Stomach (tissue), 8 donors: ENCODE measurements at regions not wholly inside any gene's neighbourhood (a gene's known extent, or its start where the extent isn't known, plus 50 kb on each side); places are given as distances from the start of the nearest gene placed in this dataset.
A peak's percentile ranks its signal among the peaks of the same experiment; 100 is the strongest.

Experiments
- DNase-seq, 2 donors: peaks; one replicate each; pipeline versions ENCODE4 v3.0.0 to v3.0.0-alpha.2; 2013 to 2019
- H3K27ac ChIP-seq, 5 donors: fragments of 200-600 bp in 4 of 5; sonication (generic) in 4 of 5; one replicate each; pipeline ENCODE4 v1.5.1; 2013 to 2019; ENCODE audit warnings: mild to moderate bottlenecking in 1 of 5, moderate library complexity in 1 of 5
- H3K27me3 ChIP-seq, 3 donors: fragments of 200-600 bp; sonication (generic); one replicate each; pipeline ENCODE4 v1.5.1; 2017 to 2019; ENCODE audit warnings: mixed run types in 1 of 3
- H3K36me3 ChIP-seq, 4 donors: fragments of 200-600 bp; sonication (generic); 1 replicate in 3 of 4; 2 replicates in 1 of 4; pipeline ENCODE4 v1.5.1; 2016 to 2019
- H3K4me1 ChIP-seq, 4 donors: fragments of 200-600 bp; sonication (generic); one replicate each; pipeline ENCODE4 v1.5.1; 2016 to 2019
- H3K4me3 ChIP-seq, 4 donors: fragments of 200-600 bp; sonication (generic) in 3 of 4; one replicate each; pipeline ENCODE4 v1.5.1; 2016 to 2019; ENCODE audit warnings: mild to moderate bottlenecking in 1 of 4
- H3K9me3 ChIP-seq, 4 donors: fragments of 200-600 bp; sonication (generic); one replicate each; pipeline ENCODE4 v1.5.1; 2016 to 2019
- EP300 ChIP-seq: sonication (generic); formaldehyde crosslinking; IDR thresholded peaks from one replicate; pipeline ENCODE4 v1.6.1; 2017; ENCODE audit warnings: antibody characterized with exemption
- POLR2A ChIP-seq, 4 donors: fragments of 450-650 bp; IDR thresholded peaks; one replicate each; pipeline ENCODE4 v1.6.1; 2016; ENCODE audit warnings: antibody characterized with exemption in 4 of 4, control low read depth in 2 of 4, mild to moderate bottlenecking in 1 of 4, moderate library complexity in 1 of 4
- POLR2AphosphoS5 ChIP-seq, 3 donors: sonication (generic); formaldehyde crosslinking; IDR thresholded peaks; one replicate each; pipeline ENCODE4 v1.6.1; 2016; ENCODE audit warnings: antibody characterized with exemption in 3 of 3
- WGBS, 5 donors: extraction: QIAGEN DNeasy Blood & Tissue Kit in 3 of 5; methylation state at CpG; one replicate each; pipeline versions ENCODE4 v1.1.5 to v1.1.7; 2013 to 2018; 5-methylcytosine and 5-hydroxymethylcytosine counted together
- intact Hi-C: fragments of 100-400 bp; cut with DNase I; formaldehyde crosslinking; loops from one replicate; pipeline ENCODE4 v1.15.1; 2023; ENCODE audit warnings: low total_unique reads
- TF ChIP-seq, protein P1 (sequence below), 7 experiments: fragments of 450-650 bp in 4 of 7; fragments of 200-600 bp in 3 of 7; sonication (generic) in 3 of 7; IDR thresholded peaks; one replicate each; pipeline ENCODE4 v1.5.1; 2016 to 2019; ENCODE audit warnings: antibody characterized with exemption in 7 of 7, control low read depth in 2 of 7, mild to moderate bottlenecking in 1 of 7
- donor health status: healthy with polysubstance abuse.
- donor health status: Bipolar disorder and iron deficiency.
- donor health status: healthy.

DNA sequence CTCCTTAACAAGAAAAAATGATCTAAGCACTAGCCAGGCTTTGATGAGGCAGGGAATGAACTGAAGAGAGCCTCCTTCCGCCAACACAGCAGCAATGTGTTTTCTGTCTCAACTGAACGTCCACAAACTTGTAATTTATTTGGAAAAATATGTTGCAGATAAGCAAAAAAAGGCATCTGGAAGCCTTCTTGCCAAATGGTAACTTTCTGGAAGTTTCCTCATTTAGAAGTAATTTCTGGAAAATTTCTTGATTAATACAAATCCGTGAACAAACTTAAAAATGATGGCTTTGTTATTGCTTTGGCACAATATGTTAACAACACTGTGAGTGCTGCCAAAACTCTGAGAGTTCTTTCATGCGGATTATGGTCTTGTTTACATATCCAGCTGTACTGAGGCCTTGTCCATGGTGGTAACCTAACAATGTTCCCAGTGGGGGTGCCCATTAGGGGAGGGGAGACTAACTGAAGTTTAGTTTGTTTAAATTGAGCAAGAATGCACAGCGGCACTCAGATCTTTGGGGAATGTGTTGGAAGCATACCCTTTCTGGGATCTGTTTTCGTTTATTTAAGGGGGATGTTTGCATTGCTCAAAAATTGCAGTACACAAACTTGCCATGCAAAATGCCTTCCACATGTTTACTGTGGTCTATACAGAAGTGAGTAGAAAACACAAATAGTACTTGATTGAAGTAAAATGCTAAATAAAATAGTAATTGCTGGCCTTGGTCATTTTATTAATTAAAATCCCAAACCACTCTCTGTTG is 334.7 kb downstream of the NR2F1-AS1 start:
- whole genome bisulfite sequencing, 5 donors, result 41 to 49% (median 43%) methylated on average over 6 of the region's 6 CpGs

GRCh38 chr5:93245226-93245625 is 335.8 kb downstream of the NR2F1-AS1 start:
- Histone ChIP-seq H3K9me3 (no peaks in the 10 kb centered on the region), H3K4me3 (no peak overlapping the region), H3K4me1 (peaks cover 0 to 27% (median 11%) of the 10 kb centered on the region in 4 donors), H3K27ac (peak overlapping the region in 4 of 5 donors; percentile 46 to 70 (median 62)), H3K27me3 (no peaks in the 10 kb centered on the region), H3K36me3 (no peaks in the 10 kb centered on the region)
- no peak for DNase-seq
- TF ChIP-seq POLR2AphosphoS5 (IDR thresholded peaks at IDR 0.05), result no peak
- no peak for TF ChIP-seq EP300
- TF ChIP-seq, protein P1, sequence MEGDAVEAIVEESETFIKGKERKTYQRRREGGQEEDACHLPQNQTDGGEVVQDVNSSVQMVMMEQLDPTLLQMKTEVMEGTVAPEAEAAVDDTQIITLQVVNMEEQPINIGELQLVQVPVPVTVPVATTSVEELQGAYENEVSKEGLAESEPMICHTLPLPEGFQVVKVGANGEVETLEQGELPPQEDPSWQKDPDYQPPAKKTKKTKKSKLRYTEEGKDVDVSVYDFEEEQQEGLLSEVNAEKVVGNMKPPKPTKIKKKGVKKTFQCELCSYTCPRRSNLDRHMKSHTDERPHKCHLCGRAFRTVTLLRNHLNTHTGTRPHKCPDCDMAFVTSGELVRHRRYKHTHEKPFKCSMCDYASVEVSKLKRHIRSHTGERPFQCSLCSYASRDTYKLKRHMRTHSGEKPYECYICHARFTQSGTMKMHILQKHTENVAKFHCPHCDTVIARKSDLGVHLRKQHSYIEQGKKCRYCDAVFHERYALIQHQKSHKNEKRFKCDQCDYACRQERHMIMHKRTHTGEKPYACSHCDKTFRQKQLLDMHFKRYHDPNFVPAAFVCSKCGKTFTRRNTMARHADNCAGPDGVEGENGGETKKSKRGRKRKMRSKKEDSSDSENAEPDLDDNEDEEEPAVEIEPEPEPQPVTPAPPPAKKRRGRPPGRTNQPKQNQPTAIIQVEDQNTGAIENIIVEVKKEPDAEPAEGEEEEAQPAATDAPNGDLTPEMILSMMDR (IDR thresholded peaks at IDR 0.05), result no peak
- no peak for TF ChIP-seq POLR2A (IDR thresholded peaks at IDR 0.05)
- intact Hi-C loops, result no loop called here
- 52 to 82% (median 79%) methylated on average over 3 of the region's 3 CpGs for WGBS, 5 donors

More for the DNA sequence above, 334.7 kb downstream of the NR2F1-AS1 start:
- H3K27ac ChIP-seq, result peak overlapping the region in 4 of 5 donors; percentile 9 to 70 (median 62)
- no peaks in the 10 kb centered on the region for H3K27me3 ChIP-seq
- no peaks in the 10 kb centered on the region for H3K36me3 ChIP-seq
- peak in 1 of 2 donors; percentile 85 for DNase-seq
- H3K4me1 ChIP-seq, result peaks cover 0 to 34% (median 15%) of the 10 kb centered on the region in 4 donors
- H3K4me3 ChIP-seq, result no peak overlapping the region
- intact Hi-C loops, result no loop called here
- H3K9me3 ChIP-seq, result no peaks in the 10 kb centered on the region
- no peak for TF ChIP-seq POLR2A (IDR thresholded peaks at IDR 0.05)
- peak in 2 of 3 donors; percentile 24 to 54 for TF ChIP-seq POLR2AphosphoS5 (IDR thresholded peaks at IDR 0.05)

GRCh38 chr5:93243481-93243880 is 337.5 kb downstream of the NR2F1-AS1 start:
- TF ChIP-seq POLR2A (IDR thresholded peaks at IDR 0.05) (no peak), EP300 (no peak), POLR2AphosphoS5 (IDR thresholded peaks at IDR 0.05) (no peak)
- TF ChIP-seq, protein P1 (IDR thresholded peaks at IDR 0.05), result no peak
- H3K4me1 ChIP-seq, result peaks cover 0 to 27% (median 9%) of the 10 kb centered on the region in 4 donors
- no peak for DNase-seq
- H3K27me3 ChIP-seq, result no peaks in the 10 kb centered on the region
- WGBS, 5 donors, result 27 to 63% (median 44%) methylated on average over 1 of the region's 1 CpG
- no peak overlapping the region for H3K4me3 ChIP-seq
- no peaks in the 10 kb centered on the region for H3K9me3 ChIP-seq
- no peak overlapping the region for H3K27ac ChIP-seq
- H3K36me3 ChIP-seq, result no peaks in the 10 kb centered on the region
- intact Hi-C loops, result no loop called here

DNA sequence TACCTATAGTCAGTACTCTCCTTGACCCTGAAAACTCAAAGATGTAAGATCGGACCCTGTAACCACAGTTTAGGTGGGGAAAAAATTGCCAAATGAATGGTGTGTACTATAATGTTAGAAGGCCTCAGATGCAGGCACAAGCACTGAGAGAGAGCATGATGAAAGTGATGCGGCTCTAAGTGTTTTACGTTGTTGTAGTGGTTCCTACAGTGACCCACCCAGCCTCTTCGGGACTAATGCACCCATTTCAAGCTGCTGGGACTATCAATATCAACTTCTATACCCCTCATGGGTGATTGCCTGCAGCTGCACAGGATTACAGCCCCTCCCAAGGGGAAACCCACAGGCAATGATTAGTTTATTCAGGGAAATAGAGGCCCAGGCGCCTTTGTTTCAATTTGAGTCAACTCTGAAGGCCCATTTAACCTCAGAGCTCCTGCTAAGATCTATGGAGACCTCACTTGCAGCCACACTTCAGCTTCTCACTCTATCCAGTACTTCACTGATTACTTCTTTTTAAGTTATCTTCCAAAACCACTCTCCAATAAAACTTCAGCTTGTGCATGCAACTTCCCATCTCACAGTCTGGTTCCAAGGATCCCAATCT is 340.7 kb downstream of the NR2F1-AS1 start:
- Histone ChIP-seq H3K4me1 (peaks cover 0 to 11% (median 3%) of the 10 kb centered on the region in 4 donors), H3K9me3 (no peaks in the 10 kb centered on the region), H3K27me3 (no peaks in the 10 kb centered on the region), H3K27ac (no peak overlapping the region), H3K4me3 (no peak overlapping the region), H3K36me3 (no peaks in the 10 kb centered on the region)
- WGBS, 5 donors, result 74 to 91% (median 85%) methylated on average over 5 of the region's 5 CpGs
- TF ChIP-seq POLR2AphosphoS5 (IDR thresholded peaks at IDR 0.05) (no peak), POLR2A (IDR thresholded peaks at IDR 0.05) (no peak), EP300 (no peak)
- TF ChIP-seq, protein P1 (IDR thresholded peaks at IDR 0.05), result no peak
- DNase-seq, result no peak
- intact Hi-C loops, result no loop called here
